ENCODE measurements at regions not wholly inside any gene's neighbourhood (a gene's known extent, or its start where the extent isn't known, plus 50 kb on each side); places are given as distances from the start of the nearest gene placed in this dataset.

- no peak for DNase-seq
Measured at GRCh38 chr11:116172156-116172555, 600.6 kb downstream of the BUD13 start.

GRCh38 chr11:116171271-116172140 lies 601.3 kb downstream of the BUD13 start:
- DNase-seq = no peak

- DNase-seq = no peak
Measured at GRCh38 chr11:116170526-116171120, 602.2 kb downstream of the BUD13 start.

- DNase-seq = no peak
Measured at GRCh38 chr11:116169776-116170175, 603.0 kb downstream of the BUD13 start.

- DNase-seq = no peak
Measured at GRCh38 chr11:116168459-116168787, 604.4 kb downstream of the BUD13 start.

- DNase-seq = no peak
Measured at GRCh38 chr11:116167706-116168458, 604.9 kb downstream of the BUD13 start.

GRCh38 chr11:116166573-116167465 lies 606.0 kb downstream of the BUD13 start:
- DNase-seq = no peak

- DNase-seq = no peak
Measured at GRCh38 chr11:116164843-116165242, 607.9 kb downstream of the BUD13 start.

GRCh38 chr11:116162886-116163230 lies 609.9 kb downstream of the BUD13 start:
- no peak for DNase-seq

- no peak for DNase-seq
Measured at GRCh38 chr11:116162086-116162885, 610.5 kb downstream of the BUD13 start.

- DNase-seq = no peak
Measured at GRCh38 chr11:116148645-116149044, 624.1 kb downstream of the BUD13 start.

- no peak for DNase-seq
Measured at GRCh38 chr11:116148056-116148455, 624.7 kb downstream of the BUD13 start.

- no peak for DNase-seq
Measured at GRCh38 chr11:116145187-116145865, 627.5 kb downstream of the BUD13 start.

GRCh38 chr11:116144387-116144958 lies 628.3 kb downstream of the BUD13 start:
- DNase-seq = no peak

GRCh38 chr11:116138280-116138679 lies 634.1 kb upstream of the CADM1 start:
- DNase-seq = no peak

- DNase-seq = no peak
Measured at GRCh38 chr11:116137753-116138152, 633.5 kb upstream of the CADM1 start.

GRCh38 chr11:116136987-116137674 lies 632.9 kb upstream of the CADM1 start:
- DNase-seq = no peak

GRCh38 chr11:116135891-116136290 lies 631.7 kb upstream of the CADM1 start:
- no peak for DNase-seq

GRCh38 chr11:116134450-116134849 lies 630.2 kb upstream of the CADM1 start:
- DNase-seq = no peak

GRCh38 chr11:116132273-116132978 lies 628.2 kb upstream of the CADM1 start:
- DNase-seq = no peak
